Hepatocyte (in vitro differentiated cells): ENCODE measurements at regions not wholly inside any gene's neighbourhood (a gene's known extent, or its start where the extent isn't known, plus 50 kb on each side); places are given as distances from the start of the nearest gene placed in this dataset.

Experiments
- CTCF ChIP-seq: fragments of 200-600 bp; sonication (generic); IDR thresholded peaks from 2 replicates; pipeline ENCODE4 v1.5.1; 2016; ENCODE audit warnings: antibody characterized with exemption, mild to moderate bottlenecking; ENCODE audit not compliant: poor library complexity
- EZH2 ChIP-seq: fragments of 200-600 bp; sonication (generic); IDR thresholded peaks from 2 replicates; pipeline ENCODE4 v1.6.1; 2016; ENCODE audit warnings: antibody characterized with exemption, mild to moderate bottlenecking, borderline replicate concordance
- EZH2phosphoT487 ChIP-seq: fragments of 200-600 bp; sonication (generic); IDR thresholded peaks from one replicate; pipeline ENCODE4 v1.6.1; 2018; ENCODE audit warnings: antibody characterized with exemption, mild to moderate bottlenecking, low read depth, moderate library complexity; ENCODE audit not compliant: unreplicated experiment, severe bottlenecking

- TF ChIP-seq CTCF: no peak
- TF ChIP-seq EZH2: no peak
- TF ChIP-seq EZH2phosphoT487: no peak
Measured at GRCh38 chr2:39524061-39524460, 87.0 kb upstream of the MAP4K3 start.
